Immature natural killer cell (primary cell): ENCODE measurements at regions not wholly inside any gene's neighbourhood (a gene's known extent, or its start where the extent isn't known, plus 50 kb on each side); places are given as distances from the start of the nearest gene placed in this dataset.
"Not testable (repeated sequence)": the region's sequence is repeated elsewhere in the genome, so short reads cannot be mapped to it uniquely, and the experiment has no call there.

Experiments used
- DNase-seq, 3 donors: peaks; one replicate each; pipeline ENCODE4 v3.0.0; 2022; ENCODE audit warnings: mixed read lengths in 1 of 3
- H3K27ac Mint-ChIP-seq, 6 donors: one replicate each; pipeline ENCODE4 v1.8.0; 2020; ENCODE audit warnings: mixed read lengths in 6 of 6, mild to moderate bottlenecking in 5 of 6, inconsistent platforms in 4 of 6, moderate library complexity in 3 of 6
- H3K27me3 Mint-ChIP-seq, 3 donors: one replicate each; pipeline ENCODE4 v1.8.0; 2020 to 2021; ENCODE audit warnings: low read depth in 3 of 3, mild to moderate bottlenecking in 3 of 3, mixed read lengths in 3 of 3, moderate library complexity in 3 of 3, inconsistent platforms in 1 of 3
- H3K36me3 Mint-ChIP-seq, 3 donors: one replicate each; pipeline ENCODE4 v1.8.0; 2020; ENCODE audit warnings: mixed read lengths in 3 of 3, inconsistent platforms in 2 of 3, mild to moderate bottlenecking in 2 of 3
- H3K4me1 Mint-ChIP-seq, 2 donors: one replicate each; pipeline ENCODE4 v1.8.0; 2020; ENCODE audit warnings: inconsistent platforms in 2 of 2, mild to moderate bottlenecking in 2 of 2, mixed read lengths in 2 of 2, moderate library complexity in 1 of 2
- H3K4me3 Mint-ChIP-seq, 5 donors: one replicate each; pipeline ENCODE4 v1.8.0; 2020; ENCODE audit warnings: mild to moderate bottlenecking in 5 of 5, mixed read lengths in 5 of 5, inconsistent platforms in 3 of 5, moderate library complexity in 3 of 5
- H3K9me3 Mint-ChIP-seq, 6 donors: one replicate each; pipeline ENCODE4 v1.8.0; 2020; ENCODE audit warnings: mild to moderate bottlenecking in 6 of 6, mixed read lengths in 6 of 6, inconsistent platforms in 4 of 6, moderate library complexity in 3 of 6

GRCh38 chr6:139894271-139894670 lies 519.8 kb upstream of the CITED2 start:
- Mint-ChIP-seq H3K36me3 (no peaks in the 10 kb centered on the region), H3K9me3 (no peaks in the 10 kb centered on the region), H3K4me3 (no peak overlapping the region), H3K27ac (no peak overlapping the region), H3K27me3 (no peaks in the 10 kb centered on the region), H3K4me1 (no peaks in the 10 kb centered on the region)
- DNase-seq = no peak

DNA sequence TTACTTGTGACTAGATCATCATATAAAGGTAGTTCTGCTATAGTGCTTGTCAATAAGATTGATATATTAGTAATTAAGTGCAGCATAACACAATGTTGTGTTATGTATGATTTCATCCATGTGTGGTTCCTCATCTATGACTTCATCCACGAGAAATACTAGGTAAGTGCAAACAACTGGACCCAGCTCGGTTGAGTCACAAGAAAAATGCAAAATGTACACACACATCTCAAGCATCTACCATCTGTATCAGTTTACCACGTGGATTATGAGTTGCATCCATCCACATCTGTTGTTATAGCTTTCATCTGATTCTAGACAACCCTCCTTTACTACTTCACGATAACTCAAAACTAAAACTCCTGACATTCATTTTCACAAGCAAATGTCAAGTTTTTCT lies 517.0 kb upstream of the CITED2 start:
- no peaks in the 10 kb centered on the region for H3K4me1 Mint-ChIP-seq
- H3K27ac Mint-ChIP-seq = no peak overlapping the region
- no peak for DNase-seq
- H3K27me3 Mint-ChIP-seq = peaks cover 0 to 5% (median 2%) of the 10 kb centered on the region in 3 donors
- no peak overlapping the region for H3K4me3 Mint-ChIP-seq
- no peaks in the 10 kb centered on the region for H3K9me3 Mint-ChIP-seq
- no peaks in the 10 kb centered on the region for H3K36me3 Mint-ChIP-seq

DNA sequence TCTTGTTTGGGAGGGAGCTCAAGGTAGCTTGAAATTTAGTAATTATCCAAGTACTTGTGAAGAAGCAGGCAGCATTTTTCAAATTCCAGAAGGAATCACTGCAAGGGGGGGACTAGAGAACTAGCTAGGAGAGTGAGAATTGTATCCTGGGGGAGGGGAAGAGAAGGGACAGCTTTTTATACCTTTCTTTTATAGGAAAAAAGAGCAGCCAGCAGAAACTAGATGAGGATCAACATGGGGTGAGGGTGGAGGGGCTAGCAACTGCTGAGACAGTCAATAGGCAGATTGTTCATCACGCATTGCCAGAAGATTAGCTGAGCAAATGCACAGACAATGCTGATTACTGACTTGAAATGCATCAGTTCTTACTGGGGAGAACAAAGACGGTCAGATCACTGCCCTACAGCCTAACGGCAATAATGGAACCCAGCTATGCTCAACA lies 514.3 kb upstream of the CITED2 start:
- no peak overlapping the region for H3K4me3 Mint-ChIP-seq
- H3K27ac Mint-ChIP-seq = no peak overlapping the region
- no peak for DNase-seq
- no peaks in the 10 kb centered on the region for H3K36me3 Mint-ChIP-seq
- peaks cover 0 to 5% (median 2%) of the 10 kb centered on the region in 3 donors for H3K27me3 Mint-ChIP-seq
- H3K9me3 Mint-ChIP-seq = no peaks in the 10 kb centered on the region
- no peaks in the 10 kb centered on the region for H3K4me1 Mint-ChIP-seq

DNA sequence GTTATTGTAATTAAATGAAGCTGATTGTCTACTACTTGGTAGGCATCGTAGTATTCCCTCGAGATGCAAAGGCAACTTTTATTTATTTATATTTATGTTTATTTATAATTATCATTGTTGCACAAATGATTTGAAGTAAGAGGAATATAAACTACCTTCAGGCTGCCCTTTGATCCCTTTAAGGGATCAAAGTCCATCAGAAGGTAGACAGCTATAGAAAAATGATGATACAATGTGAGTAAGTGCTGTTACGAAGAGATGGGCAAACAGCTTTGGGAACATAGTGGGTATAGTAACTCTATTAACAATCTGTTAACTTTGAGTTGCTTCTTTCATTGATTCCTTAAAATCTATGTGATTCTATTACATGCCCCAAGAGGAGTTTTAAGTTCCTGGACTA lies 512.8 kb upstream of the CITED2 start:
- no peak for DNase-seq
- H3K27me3 Mint-ChIP-seq = peaks cover 0 to 5% (median 2%) of the 10 kb centered on the region in 3 donors
- H3K27ac Mint-ChIP-seq = no peak overlapping the region
- H3K4me1 Mint-ChIP-seq = no peaks in the 10 kb centered on the region
- no peaks in the 10 kb centered on the region for H3K36me3 Mint-ChIP-seq
- H3K4me3 Mint-ChIP-seq = no peak overlapping the region
- H3K9me3 Mint-ChIP-seq = no peaks in the 10 kb centered on the region

DNA sequence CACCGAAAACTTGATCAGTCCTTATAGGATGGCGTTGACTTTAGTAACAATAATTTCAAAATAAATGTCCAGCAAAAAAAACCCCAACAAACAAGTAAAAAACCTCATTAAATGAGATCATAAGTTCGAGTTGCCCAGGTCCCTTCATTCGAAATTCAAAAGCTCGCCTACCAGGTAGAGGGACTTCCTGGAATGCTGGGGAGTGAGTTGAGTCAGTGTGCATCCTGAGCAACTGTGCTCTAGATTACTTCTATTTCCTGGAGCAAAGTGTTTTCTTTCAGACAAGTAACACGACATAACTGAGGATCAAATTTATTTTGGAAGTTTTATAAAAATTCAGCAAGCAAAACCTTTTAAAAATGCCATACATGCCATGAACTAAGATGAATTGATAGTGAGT lies 511.9 kb upstream of the CITED2 start:
- DNase-seq = no peak
- no peak overlapping the region for H3K4me3 Mint-ChIP-seq
- H3K9me3 Mint-ChIP-seq = no peaks in the 10 kb centered on the region
- no peaks in the 10 kb centered on the region for H3K4me1 Mint-ChIP-seq
- peaks cover 2 to 7% (median 2%) of the 10 kb centered on the region in 3 donors for H3K27me3 Mint-ChIP-seq
- no peaks in the 10 kb centered on the region for H3K36me3 Mint-ChIP-seq
- H3K27ac Mint-ChIP-seq = no peak overlapping the region

GRCh38 chr6:139885909-139886308 lies 511.5 kb upstream of the CITED2 start:
- Mint-ChIP-seq H3K27me3 (peaks cover 2 to 10% (median 2%) of the 10 kb centered on the region in 3 donors), H3K27ac (no peak overlapping the region), H3K9me3 (no peaks in the 10 kb centered on the region), H3K36me3 (no peaks in the 10 kb centered on the region), H3K4me3 (no peak overlapping the region), H3K4me1 (no peaks in the 10 kb centered on the region)
- DNase-seq = no peak

DNA sequence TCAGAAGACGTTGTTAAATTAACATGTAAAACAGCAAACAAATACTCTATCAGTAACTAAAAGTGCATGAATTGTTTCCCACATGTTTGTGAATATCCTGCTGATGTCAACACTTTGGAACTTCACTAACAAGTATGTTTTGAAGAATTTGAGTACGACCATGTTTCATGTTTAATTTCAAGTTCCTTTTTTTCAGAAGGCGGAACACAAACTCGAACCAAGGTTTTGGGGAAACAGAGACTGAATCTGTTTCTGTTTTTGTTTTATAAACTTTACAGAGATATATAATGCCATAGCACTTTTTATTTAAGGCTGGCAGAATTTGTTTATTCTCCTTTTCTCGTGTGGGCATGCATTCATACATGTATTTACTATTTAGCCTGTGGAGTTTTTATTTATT lies 509.3 kb upstream of the CITED2 start:
- H3K9me3 Mint-ChIP-seq = no peaks in the 10 kb centered on the region
- H3K36me3 Mint-ChIP-seq = no peaks in the 10 kb centered on the region
- no peak overlapping the region for H3K27ac Mint-ChIP-seq
- DNase-seq = no peak
- peaks cover 2 to 10% (median 2%) of the 10 kb centered on the region in 3 donors for H3K27me3 Mint-ChIP-seq
- no peaks in the 10 kb centered on the region for H3K4me1 Mint-ChIP-seq
- no peak overlapping the region for H3K4me3 Mint-ChIP-seq

- Mint-ChIP-seq H3K27me3 (peaks cover under 1 to 5% (median 2%) of the 10 kb centered on the region in 3 donors), H3K9me3 (no peaks in the 10 kb centered on the region), H3K4me1 (no peaks in the 10 kb centered on the region), H3K4me3 (no peak overlapping the region), H3K36me3 (no peaks in the 10 kb centered on the region), H3K27ac (no peak overlapping the region)
- DNase-seq = no peak
Observed at GRCh38 chr6:139882977-139883728, 508.7 kb upstream of the CITED2 start.

GRCh38 chr6:139882234-139882633 lies 507.8 kb upstream of the CITED2 start:
- Mint-ChIP-seq H3K4me1 (no peaks in the 10 kb centered on the region), H3K27me3 (peaks cover 0 to 5% (median 2%) of the 10 kb centered on the region in 3 donors), H3K36me3 (no peaks in the 10 kb centered on the region), H3K4me3 (no peak overlapping the region), H3K9me3 (no peaks in the 10 kb centered on the region), H3K27ac (no peak overlapping the region)
- DNase-seq = no peak

DNA sequence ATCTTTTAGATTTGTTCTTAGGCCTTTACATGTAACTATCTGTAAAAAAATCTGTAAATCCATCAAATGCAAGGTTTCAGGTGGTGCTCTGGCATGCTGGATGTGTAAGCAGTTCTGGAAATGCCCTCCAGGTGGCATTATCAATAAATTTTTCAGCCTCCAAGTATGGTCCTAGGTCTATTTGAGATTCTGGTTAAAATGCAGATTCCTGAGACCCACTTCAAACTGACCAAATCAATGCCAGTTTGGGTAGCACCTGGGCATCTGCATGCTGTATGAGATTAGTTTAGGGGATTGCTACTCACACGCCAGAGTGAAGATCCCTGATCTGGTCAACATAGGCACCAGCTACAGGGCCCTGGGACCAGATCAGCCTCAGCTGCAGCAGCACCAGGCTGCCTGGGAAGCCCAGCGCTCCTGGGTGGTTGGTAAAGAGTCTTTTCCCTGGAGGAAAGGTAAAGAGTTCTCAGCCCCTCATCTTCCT lies 507.3 kb upstream of the CITED2 start:
- H3K9me3 Mint-ChIP-seq = no peaks in the 10 kb centered on the region
- H3K4me3 Mint-ChIP-seq = no peak overlapping the region
- peaks cover 0 to 5% (median 2%) of the 10 kb centered on the region in 3 donors for H3K27me3 Mint-ChIP-seq
- no peak overlapping the region for H3K27ac Mint-ChIP-seq
- H3K4me1 Mint-ChIP-seq = no peaks in the 10 kb centered on the region
- DNase-seq = peak in 1 of 3 donors; percentile 12
- H3K36me3 Mint-ChIP-seq = no peaks in the 10 kb centered on the region

GRCh38 chr6:139881236-139881635 lies 506.8 kb upstream of the CITED2 start:
- H3K4me1 Mint-ChIP-seq = no peaks in the 10 kb centered on the region
- no peaks in the 10 kb centered on the region for H3K36me3 Mint-ChIP-seq
- no peak overlapping the region for H3K4me3 Mint-ChIP-seq
- H3K9me3 Mint-ChIP-seq = no peaks in the 10 kb centered on the region
- no peak for DNase-seq
- no peak overlapping the region for H3K27ac Mint-ChIP-seq
- peaks cover 0 to 5% (median 2%) of the 10 kb centered on the region in 3 donors for H3K27me3 Mint-ChIP-seq

- no peaks in the 10 kb centered on the region for H3K36me3 Mint-ChIP-seq
- no peak overlapping the region for H3K4me3 Mint-ChIP-seq
- no peaks in the 10 kb centered on the region for H3K9me3 Mint-ChIP-seq
- no peak for DNase-seq
- peaks cover 0 to 5% (median 2%) of the 10 kb centered on the region in 3 donors for H3K27me3 Mint-ChIP-seq
- H3K27ac Mint-ChIP-seq = no peak overlapping the region
- H3K4me1 Mint-ChIP-seq = no peaks in the 10 kb centered on the region
Observed at GRCh38 chr6:139879823-139880356, 505.4 kb upstream of the CITED2 start.

DNA sequence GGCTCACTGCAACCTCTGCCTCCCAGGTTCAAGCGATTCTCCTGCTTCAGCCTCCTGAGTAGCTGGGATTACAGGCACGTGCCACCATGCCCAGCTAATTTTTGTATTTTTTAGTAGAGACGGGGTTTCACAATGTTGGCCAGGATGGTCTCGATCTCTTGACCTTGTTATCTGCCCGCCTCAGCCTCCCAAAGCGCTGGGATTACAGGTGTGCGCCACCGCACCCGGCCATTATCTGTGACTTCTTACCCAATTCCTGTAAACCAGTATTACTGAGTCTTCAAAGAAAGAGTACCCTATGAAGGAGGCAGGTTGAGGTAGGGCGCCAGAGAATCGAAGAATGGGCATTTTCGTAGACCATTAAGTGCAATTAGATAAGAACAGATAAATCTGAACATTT lies 504.8 kb upstream of the CITED2 start:
- not testable (repeated sequence) for H3K4me3 Mint-ChIP-seq, DNase-seq, H3K36me3 Mint-ChIP-seq, H3K4me1 Mint-ChIP-seq, H3K27ac Mint-ChIP-seq, H3K27me3 Mint-ChIP-seq, H3K9me3 Mint-ChIP-seq

GRCh38 chr6:139877828-139878405 lies 503.5 kb upstream of the CITED2 start:
- Mint-ChIP-seq H3K9me3 (no peaks in the 10 kb centered on the region), H3K36me3 (no peaks in the 10 kb centered on the region), H3K27me3 (peaks cover 0 to 5% (median 2%) of the 10 kb centered on the region in 3 donors), H3K4me1 (no peaks in the 10 kb centered on the region), H3K27ac (no peak overlapping the region), H3K4me3 (no peak overlapping the region)
- no peak for DNase-seq
